ENCODE measurements at regions not wholly inside any gene's neighbourhood (a gene's known extent, or its start where the extent isn't known, plus 50 kb on each side); places are given as distances from the start of the nearest gene placed in this dataset.

DNA sequence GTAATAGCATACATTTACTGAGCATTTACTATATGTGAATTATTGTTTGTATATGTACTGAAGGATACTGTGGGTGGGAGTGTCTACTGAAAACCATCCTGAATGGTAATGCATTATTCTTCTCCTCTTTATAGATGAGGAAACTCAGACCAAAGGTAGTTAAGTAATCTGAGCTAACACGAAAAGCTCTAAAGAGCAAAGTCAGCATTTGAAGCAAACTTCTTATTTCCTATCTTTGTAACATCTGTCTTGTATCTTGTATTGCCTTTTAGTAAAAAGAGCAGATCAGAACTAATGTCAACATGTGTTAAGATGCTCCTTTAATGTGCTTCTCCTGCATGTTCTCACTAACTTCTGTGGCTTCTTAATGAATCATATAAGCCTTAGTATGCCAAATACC is 382.8 kb upstream of the NXPH2 start:
- TF ChIP-seq, protein P1, sequence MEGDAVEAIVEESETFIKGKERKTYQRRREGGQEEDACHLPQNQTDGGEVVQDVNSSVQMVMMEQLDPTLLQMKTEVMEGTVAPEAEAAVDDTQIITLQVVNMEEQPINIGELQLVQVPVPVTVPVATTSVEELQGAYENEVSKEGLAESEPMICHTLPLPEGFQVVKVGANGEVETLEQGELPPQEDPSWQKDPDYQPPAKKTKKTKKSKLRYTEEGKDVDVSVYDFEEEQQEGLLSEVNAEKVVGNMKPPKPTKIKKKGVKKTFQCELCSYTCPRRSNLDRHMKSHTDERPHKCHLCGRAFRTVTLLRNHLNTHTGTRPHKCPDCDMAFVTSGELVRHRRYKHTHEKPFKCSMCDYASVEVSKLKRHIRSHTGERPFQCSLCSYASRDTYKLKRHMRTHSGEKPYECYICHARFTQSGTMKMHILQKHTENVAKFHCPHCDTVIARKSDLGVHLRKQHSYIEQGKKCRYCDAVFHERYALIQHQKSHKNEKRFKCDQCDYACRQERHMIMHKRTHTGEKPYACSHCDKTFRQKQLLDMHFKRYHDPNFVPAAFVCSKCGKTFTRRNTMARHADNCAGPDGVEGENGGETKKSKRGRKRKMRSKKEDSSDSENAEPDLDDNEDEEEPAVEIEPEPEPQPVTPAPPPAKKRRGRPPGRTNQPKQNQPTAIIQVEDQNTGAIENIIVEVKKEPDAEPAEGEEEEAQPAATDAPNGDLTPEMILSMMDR (IDR thresholded peaks at IDR 0.05; ENCODE audit: borderline replicate concordance, insufficient read depth, low read depth, low read length), result no peak

DNA sequence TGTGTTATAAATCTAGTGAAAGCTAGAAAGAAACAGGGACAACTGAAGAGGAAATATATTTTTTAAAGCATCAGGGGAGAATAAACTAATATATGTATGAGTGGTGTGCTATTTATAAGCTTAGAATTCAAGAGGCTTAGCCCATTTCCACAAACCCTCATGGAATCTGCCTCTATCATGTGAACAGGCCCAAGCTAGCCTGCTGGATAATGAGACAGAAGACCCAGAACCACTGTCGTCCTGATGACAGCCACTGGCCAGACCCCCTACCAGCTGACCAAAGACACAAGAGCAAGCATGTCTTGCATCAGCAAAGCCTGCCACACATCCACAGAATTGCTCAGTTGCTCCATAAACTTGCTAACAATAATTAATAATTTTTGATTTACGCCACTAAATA is 382.3 kb upstream of the NXPH2 start:
- TF ChIP-seq, protein P1 (IDR thresholded peaks at IDR 0.05; ENCODE audit: borderline replicate concordance, insufficient read depth, low read depth, low read length), result no peak
- no peak overlapping the region for H3K4me3 ChIP-seq (ENCODE audit: low read depth, low read length)

More for the DNA sequence above, 382.8 kb upstream of the NXPH2 start:
- H3K4me3 ChIP-seq (ENCODE audit: low read depth, low read length), result no peak overlapping the region

DNA sequence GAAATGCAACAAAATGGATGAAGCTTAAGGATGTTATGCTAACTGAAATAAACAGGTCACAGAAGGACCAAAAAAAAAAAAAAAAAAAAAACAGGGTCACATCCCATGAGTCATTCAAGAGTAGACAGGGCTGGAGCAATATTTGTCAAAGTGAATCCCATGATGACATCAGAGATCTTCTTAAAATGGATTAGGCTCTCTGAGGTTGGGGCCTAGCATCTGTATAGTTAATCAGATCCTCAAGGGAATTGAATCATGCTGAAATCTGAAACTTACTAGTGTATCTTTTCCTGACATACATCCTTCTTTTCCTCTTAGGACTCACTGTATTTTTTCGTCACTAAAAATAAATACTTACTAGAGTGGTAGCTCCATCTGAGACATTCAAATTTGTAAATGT is 380.6 kb upstream of the NXPH2 start:
- TF ChIP-seq, protein P1 (IDR thresholded peaks at IDR 0.05; ENCODE audit: borderline replicate concordance, insufficient read depth, low read depth, low read length), result no peak

GRCh38 chr2:139159177-139159576 is 379.0 kb upstream of the NXPH2 start:
- H3K4me3 ChIP-seq (ENCODE audit: low read depth, low read length), result no peak overlapping the region
- TF ChIP-seq, protein P1 (IDR thresholded peaks at IDR 0.05; ENCODE audit: borderline replicate concordance, insufficient read depth, low read depth, low read length), result no peak

More for the DNA sequence above, 380.6 kb upstream of the NXPH2 start:
- H3K4me3 ChIP-seq (ENCODE audit: low read depth, low read length), result no peak overlapping the region

DNA sequence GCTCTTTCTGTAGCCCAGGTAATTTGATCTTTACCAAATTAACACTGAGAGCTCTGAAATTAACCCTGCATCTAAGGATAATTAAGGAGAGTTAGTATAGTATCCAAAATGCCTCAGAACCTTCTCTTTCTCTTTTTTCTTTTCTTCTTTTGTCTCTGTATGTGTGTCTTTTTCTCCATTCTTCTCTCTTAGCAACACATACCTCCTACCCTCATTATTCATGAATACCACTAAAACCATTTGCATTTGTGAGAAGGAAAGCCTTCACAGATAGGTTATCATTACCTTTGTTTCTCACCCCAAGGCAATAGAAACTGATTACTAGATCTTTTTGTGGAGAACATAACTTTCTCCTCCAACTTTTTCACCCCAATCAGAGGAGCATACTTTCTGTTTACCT is 376.5 kb upstream of the NXPH2 start:
- TF ChIP-seq, protein P1 (IDR thresholded peaks at IDR 0.05; ENCODE audit: borderline replicate concordance, insufficient read depth, low read depth, low read length), result no peak
- H3K4me3 ChIP-seq (ENCODE audit: low read depth, low read length), result no peak overlapping the region

DNA sequence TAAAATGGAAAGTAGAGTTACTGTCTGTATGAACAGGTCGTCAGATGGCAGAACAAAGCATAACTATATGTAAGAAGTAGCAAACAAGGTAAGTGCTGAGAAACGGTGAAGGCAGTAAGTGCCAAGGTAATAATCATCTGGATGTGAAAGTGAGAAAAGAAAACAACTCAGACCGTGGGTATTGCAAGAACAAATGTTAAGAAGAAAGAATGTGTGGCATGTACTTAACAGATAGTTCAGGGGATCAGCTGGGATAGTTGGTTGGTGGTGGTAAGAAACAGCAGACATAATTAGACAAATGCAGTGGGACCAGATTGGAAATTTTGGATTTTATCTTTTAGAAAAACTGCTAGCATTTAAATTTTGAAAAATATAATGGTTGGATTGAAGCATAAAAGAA is 375.8 kb upstream of the NXPH2 start:
- H3K4me3 ChIP-seq (ENCODE audit: low read depth, low read length), result no peak overlapping the region
- TF ChIP-seq, protein P1 (IDR thresholded peaks at IDR 0.05; ENCODE audit: borderline replicate concordance, insufficient read depth, low read depth, low read length), result no peak

GRCh38 chr2:139142252-139142880 is 362.2 kb upstream of the NXPH2 start:
- H3K4me3 ChIP-seq (ENCODE audit: low read depth, low read length), result no peak overlapping the region
- TF ChIP-seq, protein P1 (IDR thresholded peaks at IDR 0.05; ENCODE audit: borderline replicate concordance, insufficient read depth, low read depth, low read length), result no peak

All from GM12875 (cell line).